GM12878 (cell line): ENCODE measurements at regions not wholly inside any gene's neighbourhood (a gene's known extent, or its start where the extent isn't known, plus 50 kb on each side); places are given as distances from the start of the nearest gene placed in this dataset.

ENCODE experiments used
- ASH2L ChIP-seq: fragments of 300-600, 200-600 bp; sonication (generic); IDR thresholded peaks from 2 replicates; pipeline ENCODE4 v1.6.1; 2017; ENCODE audit warnings: low read depth, mild to moderate bottlenecking, borderline replicate concordance
- MEF2B ChIP-seq: fragments of 450-650 bp; IDR thresholded peaks from 2 replicates; pipeline ENCODE4 v1.6.1; 2018; ENCODE audit warnings: mild to moderate bottlenecking, moderate library complexity; ENCODE audit not compliant: partially characterized antibody, poor library complexity, severe bottlenecking
- MXI1 ChIP-seq: fragments of 150-350 bp; IDR thresholded peaks from 2 replicates; pipeline ENCODE4 v1.6.1; 2011; ENCODE audit warnings: low read depth, mild to moderate bottlenecking, inconsistent platforms, low read length, improper control_type of control experiment
- POLR2A ChIP-seq: IDR thresholded peaks from 2 replicates; pipeline ENCODE4 v1.6.1; 2011; ENCODE audit warnings: low read depth, mild to moderate bottlenecking, low read length

DNA sequence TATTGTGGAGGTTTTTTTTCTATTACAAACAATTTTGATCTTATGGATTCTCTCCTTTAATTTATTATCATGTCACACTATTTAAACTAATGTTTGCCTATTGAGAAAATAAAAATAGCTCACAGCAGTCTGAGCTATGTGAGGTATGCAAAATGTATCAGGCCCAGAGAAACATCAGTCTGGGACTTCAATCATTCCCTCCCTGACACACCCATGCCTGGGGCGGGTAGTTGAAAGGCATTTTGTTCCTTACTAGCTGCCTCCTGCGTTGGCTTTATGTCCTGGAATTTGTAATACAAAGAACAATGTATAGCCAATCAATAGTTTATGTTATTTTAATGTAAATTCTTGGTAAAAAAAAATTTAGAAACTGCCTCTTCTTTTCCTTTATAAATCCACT, 403.3 kb downstream of the EPM2A start:
- TF ChIP-seq MXI1, result no peak
- no peak for TF ChIP-seq POLR2A
- no peak for TF ChIP-seq MEF2B
- no peak for TF ChIP-seq ASH2L
